Stimulated activated CD4-positive, alpha-beta T cell treated with anti-CD3 and anti-CD28 coated beads, Interleukin-2, amount 100 ng/mL, for 48 hours (primary cell): ENCODE measurements at regions not wholly inside any gene's neighbourhood (a gene's known extent, or its start where the extent isn't known, plus 50 kb on each side); places are given as distances from the start of the nearest gene placed in this dataset.

Source experiments
- DNase-seq, 2 donors: peaks; one replicate each; pipeline ENCODE4 v3.0.0-alpha.2; 2020

DNA sequence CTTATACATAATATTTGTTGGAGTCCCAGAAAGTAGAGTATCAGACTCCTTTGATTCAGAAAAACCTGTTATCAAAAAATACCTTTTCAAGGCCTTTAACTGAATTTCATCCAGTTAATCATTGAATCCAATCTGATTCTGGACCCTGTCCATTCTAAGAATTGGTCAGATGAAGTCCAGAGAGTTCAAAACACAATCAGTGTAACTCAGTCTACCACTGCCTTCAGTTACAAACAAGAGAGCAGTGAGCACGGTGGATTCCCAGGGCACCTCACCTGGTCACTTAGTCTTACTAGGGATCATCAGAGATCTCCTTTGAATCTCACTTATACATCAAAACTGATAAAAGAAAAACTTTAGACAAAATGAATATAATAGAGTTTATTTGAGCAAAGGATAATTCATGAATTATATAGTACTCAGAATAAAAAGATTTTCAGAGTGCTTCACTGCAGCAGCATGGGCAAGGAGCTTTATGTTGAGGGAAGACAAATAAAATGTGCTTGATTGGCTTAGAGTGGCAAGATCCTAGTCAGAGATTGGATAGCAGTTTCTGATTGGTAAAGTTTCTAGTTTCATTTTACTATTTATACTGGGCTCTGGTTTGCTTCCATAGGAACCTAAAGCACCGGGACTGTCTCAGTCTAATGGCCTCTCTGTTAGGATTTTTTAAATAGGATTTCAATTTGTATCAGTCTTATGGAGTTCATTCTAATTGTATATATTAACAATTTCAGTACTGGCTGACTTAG lies 474.9 kb upstream of the GOLIM4 start:
- DNase-seq: no peak

GRCh38 chr3:168558728-168559411 lies 463.1 kb upstream of the GOLIM4 start:
- DNase-seq: no peak

- no peak for DNase-seq
Measured at GRCh38 chr3:168552251-168552650, 456.5 kb upstream of the GOLIM4 start.

GRCh38 chr3:168548719-168549118 lies 453.0 kb upstream of the GOLIM4 start:
- DNase-seq: no peak

- DNase-seq: no peak
Measured at GRCh38 chr3:168546707-168547106, 451.0 kb upstream of the GOLIM4 start.

DNA sequence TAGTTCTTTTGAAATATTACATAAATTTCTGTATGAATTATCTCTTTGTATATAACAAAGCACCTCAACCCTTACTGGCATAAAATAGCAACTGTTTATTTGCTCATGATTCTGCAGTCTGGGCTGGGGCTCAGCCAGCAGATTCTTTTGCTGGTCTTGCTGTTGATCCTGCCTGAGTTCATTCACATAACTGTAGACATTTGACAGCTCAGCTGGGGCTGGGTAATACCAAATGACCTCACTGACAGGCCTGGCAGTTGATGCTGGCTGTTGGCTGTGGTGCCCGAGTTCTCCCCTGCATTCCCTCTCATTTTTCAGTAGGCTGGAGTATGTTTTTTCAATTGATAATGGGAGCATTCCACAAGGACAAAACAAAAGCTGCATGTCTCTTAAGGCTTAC lies 449.9 kb upstream of the GOLIM4 start:
- DNase-seq: no peak

GRCh38 chr3:168544097-168544957 lies 448.6 kb upstream of the GOLIM4 start:
- no peak for DNase-seq

- DNase-seq: no peak
Measured at GRCh38 chr3:168540726-168541125, 445.0 kb upstream of the GOLIM4 start.

DNA sequence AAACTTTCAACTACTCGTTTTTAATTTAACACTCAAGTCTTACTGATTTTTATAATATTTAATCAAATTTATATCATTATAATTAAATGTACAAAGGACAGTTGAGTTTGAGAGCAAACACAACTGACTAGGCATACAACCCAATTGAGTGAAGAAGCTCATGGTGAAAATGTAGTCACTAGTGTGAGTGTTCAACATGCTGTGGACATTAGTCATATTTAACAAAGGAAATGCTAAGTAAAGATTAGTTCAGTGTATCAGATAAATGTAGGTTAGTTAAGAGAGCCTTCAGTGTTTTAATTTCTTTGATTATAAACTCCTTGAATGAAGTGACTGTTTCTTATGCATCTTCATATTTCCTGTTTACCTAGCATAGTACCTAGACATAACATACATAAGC lies 444.2 kb upstream of the GOLIM4 start:
- DNase-seq: no peak

GRCh38 chr3:168534761-168535160 lies 439.0 kb upstream of the GOLIM4 start:
- no peak for DNase-seq

GRCh38 chr3:168533600-168533999 lies 437.9 kb upstream of the GOLIM4 start:
- no peak for DNase-seq

- no peak for DNase-seq
Measured at GRCh38 chr3:168532135-168532534, 436.4 kb upstream of the GOLIM4 start.

GRCh38 chr3:168531116-168531515 lies 435.4 kb upstream of the GOLIM4 start:
- no peak for DNase-seq

- no peak for DNase-seq
Measured at GRCh38 chr3:168524129-168524528, 428.4 kb upstream of the GOLIM4 start.

GRCh38 chr3:168517249-168518071 lies 421.7 kb upstream of the GOLIM4 start:
- DNase-seq: no peak

- DNase-seq: no peak
Measured at GRCh38 chr3:168514252-168514651, 418.5 kb upstream of the GOLIM4 start.

GRCh38 chr3:168512802-168513201 lies 417.1 kb upstream of the GOLIM4 start:
- no peak for DNase-seq

GRCh38 chr3:168511428-168512014 lies 415.8 kb upstream of the GOLIM4 start:
- no peak for DNase-seq

DNA sequence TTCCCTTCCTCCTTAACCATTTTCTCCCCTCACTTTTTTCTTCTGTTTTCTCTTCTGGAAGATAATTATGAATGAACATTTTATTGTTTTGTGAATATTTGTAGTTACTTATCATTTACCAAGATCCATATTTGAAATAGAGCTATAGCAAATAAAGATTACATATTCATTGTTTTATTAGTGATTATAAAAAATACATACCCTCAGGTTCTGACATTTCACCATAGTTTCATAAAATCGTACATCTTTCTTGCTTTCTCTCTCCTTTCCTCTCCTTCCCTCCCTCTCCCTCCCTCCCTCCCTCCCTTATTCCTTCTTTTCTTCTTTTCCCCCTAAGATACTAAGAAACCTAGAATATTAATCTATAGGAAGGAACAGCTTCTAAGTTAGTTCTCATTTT lies 410.9 kb upstream of the GOLIM4 start:
- no peak for DNase-seq

DNA sequence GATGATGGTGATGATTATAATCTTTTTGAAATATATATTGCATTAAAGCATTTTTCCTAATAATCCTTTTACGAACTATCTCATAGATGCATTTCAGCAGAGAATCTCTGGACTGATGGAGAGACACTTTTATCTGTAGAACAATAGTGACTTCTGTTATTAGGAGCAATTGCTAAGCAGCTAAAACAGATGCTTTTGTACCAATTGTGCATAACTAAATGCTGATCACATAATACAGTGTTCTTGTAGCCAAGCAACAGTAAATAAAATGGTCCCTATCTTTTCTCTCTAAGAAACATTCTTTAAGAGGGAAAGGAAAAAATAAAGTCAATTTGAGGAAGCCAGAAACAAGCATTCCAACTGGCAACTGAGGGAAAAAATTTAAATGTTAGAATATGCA lies 405.8 kb upstream of the GOLIM4 start:
- DNase-seq: no peak

- no peak for DNase-seq
Measured at GRCh38 chr3:168498194-168498593, 402.5 kb upstream of the GOLIM4 start.

DNA sequence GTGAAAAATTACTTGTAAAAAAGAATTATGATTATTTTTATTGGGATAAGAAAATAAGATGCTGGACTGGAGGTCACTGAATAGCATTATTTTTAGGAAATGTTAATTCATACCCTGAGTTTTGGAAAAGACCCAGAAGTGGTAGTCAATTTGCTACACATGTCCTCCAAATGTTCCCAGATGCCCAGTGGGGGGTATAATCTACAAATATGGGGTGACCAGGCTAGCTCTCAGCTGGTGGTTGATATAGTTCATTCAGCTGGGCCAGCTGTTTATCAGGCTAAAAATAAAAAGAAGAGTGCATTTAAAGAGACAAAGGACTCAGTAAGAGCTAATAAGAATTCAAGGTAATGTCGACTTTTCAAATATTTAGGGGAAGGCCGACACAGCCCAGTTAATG lies 402.0 kb upstream of the GOLIM4 start:
- DNase-seq: no peak
